HG03558 (cell line): ENCODE measurements at regions not wholly inside any gene's neighbourhood (a gene's known extent, or its start where the extent isn't known, plus 50 kb on each side); places are given as distances from the start of the nearest gene placed in this dataset.

Experiments
- ATAC-seq: cut with Tn5 transposase; IDR thresholded peaks from one replicate; pipeline ENCODE4 v1.9.1; 2021; ENCODE audit warnings: moderate number of reproducible peaks; ENCODE audit not compliant: unreplicated experiment; ENCODE audit errors: extremely low read depth

DNA sequence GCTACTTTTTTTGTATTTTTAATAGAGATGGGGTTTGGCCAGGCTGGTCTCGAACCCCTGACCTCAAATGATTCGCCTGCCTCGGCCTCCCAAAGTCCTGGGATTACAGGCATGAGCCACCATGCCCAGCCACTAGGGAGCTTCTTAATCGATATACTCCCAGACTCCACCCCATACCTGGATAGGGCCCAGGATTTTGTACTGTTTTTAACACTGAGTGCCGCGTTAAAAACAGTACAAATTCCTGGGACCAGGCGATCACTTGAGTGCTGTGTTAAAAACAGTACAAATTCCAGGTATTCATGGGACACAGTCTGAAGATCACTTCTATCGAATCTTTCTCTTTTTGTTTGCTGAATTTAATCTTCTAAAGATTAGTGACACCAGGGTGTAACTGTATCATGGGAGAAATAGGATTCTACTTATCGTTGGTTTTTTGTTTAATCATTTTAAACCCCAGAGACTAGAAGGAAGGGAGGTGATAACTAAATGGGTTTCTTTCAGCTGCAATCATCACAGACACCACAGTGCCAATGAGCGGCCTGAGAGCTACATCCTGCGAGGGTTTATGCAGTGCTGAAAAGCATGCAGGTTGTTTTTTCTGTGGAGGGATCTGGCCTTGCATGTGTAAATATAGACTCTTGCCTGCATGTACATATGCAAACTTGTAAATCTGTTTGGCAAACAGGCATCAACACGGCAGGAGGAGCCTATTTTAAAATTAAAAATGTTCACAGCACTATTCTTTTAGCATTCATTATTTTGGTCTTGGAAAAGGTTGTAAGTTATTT lies 303.8 kb upstream of the WWC1 start:
- ATAC-seq: no peak

DNA sequence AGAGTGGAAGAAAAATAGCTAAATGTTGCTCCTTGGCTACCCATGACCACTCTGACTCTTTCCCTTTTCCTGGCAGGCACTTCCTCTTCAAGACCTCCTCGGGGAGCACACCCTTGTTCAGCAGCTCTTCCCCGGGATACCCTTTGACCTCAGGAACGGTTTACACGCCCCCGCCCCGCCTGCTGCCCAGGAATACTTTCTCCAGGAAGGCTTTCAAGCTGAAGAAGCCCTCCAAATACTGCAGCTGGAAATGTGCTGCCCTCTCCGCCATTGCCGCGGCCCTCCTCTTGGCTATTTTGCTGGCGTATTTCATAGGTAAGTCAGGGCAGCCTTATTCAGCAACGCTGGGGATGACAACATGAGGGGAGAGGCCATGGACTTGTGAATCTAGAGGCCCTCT lies 298.6 kb upstream of the WWC1 start:
- no peak for ATAC-seq

DNA sequence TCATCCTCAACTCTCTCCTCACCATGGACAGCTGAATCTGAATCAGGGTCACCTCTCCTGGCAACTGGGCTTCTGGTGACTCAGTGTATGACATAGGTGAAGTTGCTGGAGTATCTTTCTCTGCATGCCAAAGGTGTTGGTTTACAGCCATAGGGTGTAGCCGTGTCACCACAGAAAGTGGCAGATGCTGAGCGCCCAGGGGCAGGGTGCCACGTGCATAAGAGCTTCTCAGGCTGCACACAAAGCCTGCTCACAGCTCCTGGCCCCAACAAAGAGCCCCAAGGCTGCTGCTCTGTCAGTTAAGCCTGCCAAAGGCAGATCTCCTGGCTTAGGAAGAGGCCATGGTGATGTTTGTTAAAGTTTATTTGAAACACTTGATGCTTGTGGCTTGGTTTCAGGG lies 297.7 kb upstream of the WWC1 start:
- no peak for ATAC-seq

DNA sequence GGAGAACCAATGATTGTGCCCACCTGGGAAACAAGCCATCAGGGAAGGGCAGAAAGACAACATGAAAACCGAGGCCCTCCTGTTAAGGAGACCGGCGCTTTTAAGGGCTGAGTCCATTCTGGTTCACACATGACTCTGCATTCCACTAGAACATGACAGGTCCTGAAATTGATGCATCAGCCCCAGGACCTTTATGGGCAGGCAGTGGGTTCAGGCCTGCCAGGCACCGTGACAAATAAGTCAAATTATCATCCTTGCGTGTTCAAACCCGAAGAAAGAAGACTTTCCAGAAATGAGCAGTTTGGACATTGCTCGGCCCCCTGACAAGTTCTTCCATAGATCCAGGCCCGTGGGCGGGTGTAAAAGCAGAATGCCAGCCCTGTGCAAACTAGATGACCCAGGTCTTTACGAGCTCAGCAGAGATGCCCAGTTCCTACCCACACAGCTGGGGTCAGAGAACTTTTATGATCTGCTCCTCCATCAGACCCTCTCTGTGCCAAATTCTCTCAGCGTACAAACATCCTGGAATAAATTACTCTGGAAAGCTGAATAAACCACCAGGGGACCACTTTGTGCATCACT lies 295.5 kb upstream of the WWC1 start:
- no peak for ATAC-seq

DNA sequence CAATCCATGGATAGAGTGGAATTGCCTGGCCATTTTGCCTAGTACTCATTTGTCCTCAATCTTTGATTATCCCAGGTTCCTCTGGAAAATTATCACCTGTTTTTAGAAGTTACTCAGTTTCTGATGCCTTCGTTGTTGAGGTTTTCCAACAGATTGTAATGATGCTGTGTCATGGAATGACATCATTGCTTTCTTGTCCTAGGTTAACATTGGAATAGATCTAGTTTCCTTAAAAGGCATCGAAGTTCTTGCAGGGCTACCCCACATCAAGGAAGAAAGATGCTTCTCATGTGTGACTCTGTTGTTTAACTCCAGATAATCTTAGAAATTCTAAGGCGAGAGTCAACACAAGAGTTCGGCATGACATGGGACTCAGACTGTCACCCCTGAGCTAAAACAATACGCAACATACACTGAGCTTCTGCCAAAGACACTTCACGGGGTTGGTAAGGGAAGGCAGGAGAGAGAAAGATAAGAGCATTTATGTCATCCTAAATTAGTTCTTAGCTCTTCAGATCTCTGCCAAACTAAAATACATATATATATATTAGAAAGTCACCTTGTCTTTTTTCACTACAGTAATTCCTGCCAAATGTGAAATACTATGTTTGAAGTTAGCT lies 293.2 kb upstream of the WWC1 start:
- no peak for ATAC-seq

DNA sequence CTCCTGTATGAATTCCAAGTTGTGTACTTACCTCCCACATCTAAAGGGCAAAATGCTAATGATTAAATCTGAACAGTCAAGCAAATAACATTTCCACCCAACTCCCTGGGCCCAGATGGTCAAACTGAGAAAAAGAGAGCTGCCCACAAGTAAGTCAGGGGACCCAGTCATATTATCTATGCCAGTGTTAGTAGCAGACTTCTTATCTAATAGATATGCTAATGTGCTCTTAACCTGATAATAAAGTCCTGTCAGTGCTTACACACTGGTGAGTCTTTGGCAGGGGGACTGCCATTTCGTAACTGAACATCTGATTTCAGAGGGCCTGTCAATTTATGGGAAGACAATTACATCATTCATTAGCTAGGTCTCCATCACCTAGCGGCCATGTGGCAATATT lies 292.3 kb upstream of the WWC1 start:
- ATAC-seq: no peak

DNA sequence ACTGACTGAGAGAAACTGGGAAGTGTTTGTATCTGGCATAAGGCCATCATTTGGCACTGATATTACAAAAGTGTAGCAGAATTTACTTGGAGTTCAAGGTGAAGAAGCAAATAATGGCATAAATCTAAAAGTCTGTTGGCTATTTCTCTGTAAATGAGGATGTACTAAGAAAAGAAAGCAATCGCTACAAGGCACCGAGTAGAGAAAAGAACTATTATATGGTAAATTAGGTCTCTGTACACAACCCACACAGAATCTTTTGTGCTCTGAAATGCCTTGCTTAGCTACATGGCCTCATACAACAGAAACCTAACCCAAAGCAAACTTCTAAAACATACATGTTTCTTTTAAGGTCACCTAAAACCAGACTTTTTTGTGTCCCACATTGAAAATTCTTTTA lies 290.1 kb upstream of the WWC1 start:
- no peak for ATAC-seq

DNA sequence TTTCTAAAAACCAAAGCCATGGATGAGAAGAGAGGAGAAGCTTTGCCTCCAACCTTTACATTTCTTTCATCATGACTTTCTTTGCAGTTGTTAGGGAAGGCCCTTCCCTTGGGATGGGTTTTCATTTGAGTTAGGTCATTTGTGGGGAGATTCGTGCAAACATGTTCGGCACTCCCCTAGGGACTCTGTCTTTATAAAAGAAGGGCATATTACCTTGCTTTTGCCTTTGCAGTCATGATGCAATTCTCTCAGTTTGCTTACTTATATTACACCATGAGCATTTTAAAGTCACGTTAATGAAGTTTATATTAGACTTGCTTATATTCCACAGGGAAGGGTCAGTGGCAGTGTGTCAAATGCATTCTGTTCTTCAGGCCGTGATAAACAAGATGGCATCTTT lies 289.3 kb upstream of the WWC1 start:
- no peak for ATAC-seq

DNA sequence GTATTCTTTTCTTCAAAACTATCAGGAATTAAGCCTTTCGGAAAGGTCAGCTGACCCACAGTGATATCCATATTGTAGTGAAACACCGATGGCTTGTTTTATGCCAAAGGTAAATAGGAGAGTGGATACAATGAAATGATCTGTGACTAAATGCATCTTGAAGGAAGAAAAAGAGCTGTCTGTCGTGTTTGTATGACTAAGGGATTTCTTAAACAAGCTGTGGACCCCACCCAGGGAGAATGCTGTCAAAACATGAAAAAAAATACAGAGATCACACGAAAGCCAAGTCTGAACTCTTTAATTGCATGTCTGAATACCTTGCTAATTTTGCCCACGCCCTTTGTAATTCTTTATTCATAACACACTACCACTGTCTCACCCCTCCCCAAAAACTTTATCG lies 286.4 kb upstream of the WWC1 start:
- no peak for ATAC-seq

DNA sequence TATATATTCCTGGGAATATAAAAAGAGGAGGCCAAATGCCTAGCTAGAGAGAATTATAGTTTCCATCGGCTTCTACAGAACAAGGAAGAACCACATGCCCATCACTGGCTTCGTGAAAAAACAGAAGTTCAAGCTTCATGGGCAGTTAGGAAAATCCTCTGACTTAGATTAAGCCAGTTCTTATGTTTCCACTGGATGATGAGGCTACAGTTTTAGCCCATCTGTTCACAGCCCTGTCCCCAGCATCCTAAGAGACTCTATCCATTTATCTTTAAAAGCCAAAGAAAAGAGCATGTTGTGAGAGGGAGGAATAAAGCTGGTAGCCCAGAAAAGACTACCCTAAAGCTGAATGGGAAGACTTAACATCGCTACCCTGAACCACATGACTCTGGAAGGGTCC lies 285.5 kb upstream of the WWC1 start:
- no peak for ATAC-seq

DNA sequence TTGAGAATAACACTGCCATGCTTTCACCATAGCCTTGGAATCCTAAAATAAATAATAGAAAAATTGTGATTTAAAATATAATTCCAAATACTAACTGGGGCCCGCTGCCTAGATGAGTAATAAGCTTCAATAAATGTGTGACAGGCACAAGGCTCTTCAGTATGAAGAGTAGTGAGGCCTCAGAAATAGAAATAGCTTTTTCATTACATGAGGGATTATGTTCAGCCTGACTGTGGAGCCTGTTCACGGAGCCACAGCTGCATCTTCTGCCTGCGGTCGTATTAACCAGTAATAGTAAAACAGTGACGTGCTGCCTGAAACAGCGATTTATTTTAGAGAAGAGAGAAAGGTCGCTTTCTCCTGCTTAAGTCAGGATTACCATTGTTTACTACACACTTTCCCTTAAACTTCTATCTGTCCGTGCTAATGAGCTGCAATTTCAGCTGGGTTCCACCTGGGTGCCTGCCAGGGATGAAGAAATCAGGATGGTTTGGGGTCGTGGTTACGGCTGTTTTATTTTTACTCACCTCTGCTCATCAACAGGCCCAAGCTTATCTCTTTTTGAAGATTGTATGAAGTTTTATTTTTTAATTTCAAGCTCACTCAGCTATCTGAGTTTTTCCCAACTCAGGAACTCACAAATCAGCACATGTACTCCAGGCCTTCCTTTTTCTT lies 284.9 kb upstream of the WWC1 start:
- no peak for ATAC-seq

DNA sequence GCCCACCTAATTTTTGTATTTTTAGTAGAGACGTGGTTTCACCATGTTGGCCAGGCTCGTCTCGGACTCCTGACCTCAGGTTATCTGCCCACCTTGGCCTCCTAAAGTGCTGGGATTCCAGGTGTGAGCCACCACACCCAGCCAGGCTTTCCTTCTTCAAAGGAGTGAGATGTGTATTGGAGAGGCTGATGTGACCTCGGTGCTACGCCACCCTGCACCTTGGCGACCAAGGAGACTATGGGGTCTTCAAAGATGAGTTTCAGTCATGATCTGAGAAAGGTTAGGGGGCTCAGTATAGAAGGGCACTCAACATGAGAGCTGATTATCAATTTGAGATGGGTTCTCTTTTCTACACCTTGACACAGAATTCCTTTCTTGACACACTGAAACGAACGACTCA lies 284.2 kb upstream of the WWC1 start:
- ATAC-seq: no peak

DNA sequence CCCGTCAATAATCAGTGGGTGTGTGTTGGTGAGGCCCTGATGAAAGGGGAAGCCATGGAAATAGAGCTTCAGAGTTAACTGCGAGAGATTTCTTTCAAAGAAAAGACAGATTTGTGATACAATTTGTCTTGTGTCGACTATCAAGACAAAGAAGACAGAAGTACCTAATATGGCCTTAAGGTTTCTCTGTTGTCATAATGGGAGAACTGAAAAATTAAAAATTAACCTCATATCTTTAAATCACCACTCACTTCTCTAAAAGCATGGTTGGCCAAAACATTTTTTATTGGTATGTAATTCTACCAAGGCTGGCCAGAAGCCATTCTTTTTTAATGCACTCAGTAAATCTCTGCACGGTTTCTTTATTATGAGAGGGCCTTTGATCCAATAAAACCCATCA lies 282.9 kb upstream of the WWC1 start:
- ATAC-seq: no peak

DNA sequence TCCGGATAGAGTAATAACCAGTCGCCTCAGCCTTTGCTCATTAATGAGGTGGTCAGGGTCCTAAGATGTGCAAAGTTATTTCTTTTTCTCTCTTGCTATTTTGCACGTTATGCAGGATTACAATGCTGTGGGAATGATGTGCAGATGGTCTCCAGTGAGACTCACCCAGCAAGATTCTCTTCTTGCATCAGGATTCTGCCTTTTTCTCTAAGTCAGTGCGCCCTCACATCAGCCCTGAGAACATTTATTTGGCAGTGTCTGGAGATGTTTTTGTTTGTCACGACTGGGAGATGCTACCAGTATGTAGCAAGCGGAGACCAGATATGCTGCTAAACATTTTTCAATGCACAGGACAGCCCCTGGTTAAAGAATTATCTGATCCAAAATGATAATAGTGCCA lies 280.3 kb upstream of the WWC1 start:
- no peak for ATAC-seq

DNA sequence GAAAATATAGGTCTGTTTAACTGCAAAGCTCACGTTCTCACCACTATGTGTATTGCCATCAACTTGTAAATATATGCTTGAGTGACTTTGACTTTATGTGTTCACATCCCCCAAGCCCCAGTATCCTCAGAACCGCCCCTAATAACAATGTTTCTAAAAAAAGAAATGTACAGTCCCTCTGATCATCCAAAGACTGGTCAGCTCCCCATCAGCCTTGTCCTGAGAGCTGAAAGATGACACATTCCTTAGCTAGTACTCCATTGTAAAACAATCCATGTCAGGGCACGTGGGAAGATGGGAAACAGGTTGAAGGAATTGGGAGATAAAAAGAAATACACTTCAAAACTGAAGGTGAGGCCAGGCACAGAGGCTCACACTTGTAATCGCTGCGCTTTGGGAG lies 279.4 kb upstream of the WWC1 start:
- ATAC-seq: no peak

DNA sequence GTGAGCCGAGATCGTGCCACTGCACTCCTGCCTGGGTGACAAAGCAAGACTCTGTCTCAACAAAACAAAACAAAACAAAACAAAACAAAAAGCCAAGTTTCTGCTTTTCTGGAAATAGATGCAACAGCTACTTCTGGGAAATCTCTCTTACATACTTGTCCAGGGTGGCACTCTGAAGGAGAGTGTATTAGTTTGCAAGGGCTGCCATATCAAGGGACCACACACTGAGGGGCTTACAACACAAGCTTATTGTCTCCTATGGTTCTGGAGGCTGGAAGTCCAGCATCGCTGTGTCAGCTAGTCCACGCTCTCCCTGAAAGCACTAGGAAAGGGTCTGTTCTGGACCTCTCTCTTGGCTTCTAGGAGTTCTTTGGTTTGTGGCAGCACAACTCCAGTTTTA lies 277.9 kb upstream of the WWC1 start:
- no peak for ATAC-seq

DNA sequence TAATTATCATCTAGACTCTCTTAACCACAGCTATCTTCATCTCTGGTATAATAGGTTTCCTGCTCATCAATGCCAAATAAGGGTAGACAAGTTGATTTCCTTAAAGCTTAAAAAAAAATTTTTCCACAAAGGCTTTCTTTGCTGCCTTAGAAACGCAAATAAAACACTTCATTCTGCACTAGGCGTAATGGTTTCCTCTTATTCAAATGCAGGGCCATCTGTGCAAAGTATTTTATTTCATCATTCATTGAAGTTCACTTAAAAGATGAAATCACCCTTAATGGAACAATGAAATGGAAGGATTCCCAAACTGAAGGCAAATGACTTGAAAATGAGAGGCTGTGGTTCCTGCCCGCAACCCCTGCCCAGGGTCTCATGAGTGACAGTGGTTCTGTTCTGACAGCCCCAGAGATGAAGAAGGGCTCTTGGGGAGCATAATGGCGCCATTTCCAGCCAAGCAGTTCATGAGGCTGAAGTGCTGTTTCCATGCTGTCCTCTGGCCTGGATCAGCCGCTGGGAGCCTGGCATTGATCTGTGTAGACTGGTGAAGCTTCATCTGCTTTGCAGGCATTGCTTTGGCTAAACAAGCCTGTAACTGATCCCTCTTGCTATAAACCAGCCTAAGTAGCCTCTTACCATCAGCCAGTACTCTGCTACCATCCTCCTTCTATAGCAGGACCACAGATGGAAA lies 276.9 kb upstream of the WWC1 start:
- no peak for ATAC-seq

DNA sequence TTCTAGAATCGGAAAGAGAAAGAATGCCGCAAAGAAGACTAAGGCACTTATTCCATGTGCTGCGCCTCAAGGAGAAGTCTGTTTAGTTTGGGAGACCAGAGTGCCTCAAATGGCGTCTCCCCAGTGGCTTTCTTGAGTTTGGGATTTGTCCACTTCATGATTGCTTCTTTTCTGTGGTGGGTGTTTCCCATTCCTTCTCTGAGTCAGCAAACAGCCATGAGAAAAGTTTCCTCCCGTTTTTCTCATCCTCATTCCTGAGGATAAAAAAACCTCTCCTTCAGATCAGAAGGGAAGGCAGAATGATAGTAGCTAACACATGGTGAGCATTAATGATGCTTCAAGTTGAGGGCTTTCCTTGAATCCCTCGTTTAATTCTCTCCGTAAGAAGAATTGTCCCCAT lies 275.9 kb upstream of the WWC1 start:
- no peak for ATAC-seq

DNA sequence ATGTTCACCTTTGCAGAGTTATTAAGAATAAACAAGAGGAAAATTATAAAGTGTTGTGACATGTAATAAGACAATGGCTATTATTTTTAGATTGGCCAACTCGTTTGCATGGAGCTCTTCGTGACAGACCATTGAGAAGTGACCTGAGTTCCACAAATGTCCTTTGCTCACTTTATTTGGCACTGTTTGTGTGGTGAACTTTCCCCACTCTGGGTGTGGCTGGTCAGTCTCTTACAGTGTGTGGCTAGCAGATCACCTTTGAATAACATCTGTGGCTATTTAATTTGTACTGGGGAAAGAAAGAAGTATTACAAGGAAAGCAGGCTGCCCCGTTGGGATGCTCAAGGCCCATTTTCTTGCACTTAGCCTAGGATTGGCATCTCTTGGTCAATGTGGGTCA lies 274.1 kb upstream of the WWC1 start:
- ATAC-seq: no peak

DNA sequence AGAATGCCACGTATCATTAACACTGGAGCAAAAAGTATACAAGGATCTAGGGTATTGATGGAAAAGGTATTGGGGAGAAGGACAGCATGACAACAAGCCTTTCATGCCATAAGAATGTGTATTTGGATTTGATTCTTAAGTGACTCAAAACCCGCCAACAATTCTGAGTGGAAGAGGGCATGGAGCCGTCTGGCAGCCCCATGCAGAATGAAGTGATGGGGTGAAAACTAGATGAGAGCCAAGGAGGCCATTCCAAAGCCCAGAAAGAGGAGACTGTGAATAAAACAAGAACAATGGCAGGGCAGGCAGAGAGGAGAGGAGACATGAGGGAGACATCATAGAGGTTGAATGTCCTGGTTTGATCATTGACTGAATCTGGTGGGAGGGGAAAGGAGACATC lies 272.3 kb upstream of the WWC1 start:
- ATAC-seq: no peak
